ENCODE measurements at regions not wholly inside any gene's neighbourhood (a gene's known extent, or its start where the extent isn't known, plus 50 kb on each side); places are given as distances from the start of the nearest gene placed in this dataset.

- no peak for DNase-seq
Observed at GRCh38 chr16:6484081-6484480, 848.6 kb upstream of the RBFOX1 start.

GRCh38 chr16:6483469-6484033 lies 849.1 kb upstream of the RBFOX1 start:
- DNase-seq, result no peak

- DNase-seq, result no peak
Observed at GRCh38 chr16:6482696-6483468, 849.8 kb upstream of the RBFOX1 start.

GRCh38 chr16:6481894-6482293 lies 850.8 kb upstream of the RBFOX1 start:
- no peak for DNase-seq

GRCh38 chr16:6453742-6454141 lies 878.9 kb upstream of the RBFOX1 start:
- DNase-seq, result no peak

GRCh38 chr16:6447021-6447790 lies 885.4 kb upstream of the RBFOX1 start:
- no peak for DNase-seq

- no peak for DNase-seq
Observed at GRCh38 chr16:6446370-6446769, 886.3 kb upstream of the RBFOX1 start.

GRCh38 chr16:6439129-6439528 lies 893.5 kb upstream of the RBFOX1 start:
- no peak for DNase-seq

- DNase-seq, result no peak
Observed at GRCh38 chr16:6428861-6429260, 903.8 kb upstream of the RBFOX1 start.

- DNase-seq, result no peak
Observed at GRCh38 chr16:6427621-6428020, 905.0 kb upstream of the RBFOX1 start.

GRCh38 chr16:6407596-6407995 lies 925.0 kb upstream of the RBFOX1 start:
- DNase-seq, result no peak

- no peak for DNase-seq
Observed at GRCh38 chr16:6406028-6406427, 926.6 kb upstream of the RBFOX1 start.

- DNase-seq, result no peak
Observed at GRCh38 chr16:6382924-6383459, 949.7 kb upstream of the RBFOX1 start.

GRCh38 chr16:6381896-6382295 lies 950.7 kb upstream of the RBFOX1 start:
- no peak for DNase-seq

GRCh38 chr16:6377956-6378355 lies 954.7 kb upstream of the RBFOX1 start:
- DNase-seq, result no peak

- no peak for DNase-seq
Observed at GRCh38 chr16:6375465-6376075, 957.1 kb upstream of the RBFOX1 start.

GRCh38 chr16:6374821-6375220 lies 957.8 kb upstream of the RBFOX1 start:
- DNase-seq, result no peak

GRCh38 chr16:6364846-6365245 lies 967.8 kb upstream of the RBFOX1 start:
- no peak for DNase-seq

- DNase-seq, result no peak
Observed at GRCh38 chr16:6363896-6364607, 968.6 kb upstream of the RBFOX1 start.

GRCh38 chr16:6363396-6363795 lies 969.2 kb upstream of the RBFOX1 start:
- no peak for DNase-seq

- no peak for DNase-seq
Observed at GRCh38 chr16:6362321-6362720, 970.3 kb upstream of the RBFOX1 start.

- no peak for DNase-seq
Observed at GRCh38 chr16:6360641-6361040, 972.0 kb upstream of the RBFOX1 start.

- DNase-seq, result no peak
Observed at GRCh38 chr16:6356911-6357310, 975.7 kb upstream of the RBFOX1 start.

Measured in CD4-positive, alpha-beta T cell treated with Interleukin-10 for 1 hour (primary cell).